AG04449 (cell line): ENCODE measurements at regions not wholly inside any gene's neighbourhood (a gene's known extent, or its start where the extent isn't known, plus 50 kb on each side); places are given as distances from the start of the nearest gene placed in this dataset.

Experiments used
- CTCF ChIA-PET: fragments of 350-600 bp; formaldehyde crosslinking; extraction: SDS; loops from one replicate; lab custom pipeline; 2021; ENCODE audit warnings: antibody characterized with exemption; lab: Yijun Ruan, JAX
- POLR2A ChIA-PET: fragments of 400-600, 350-600 bp; formaldehyde crosslinking; extraction: SDS; loops from one replicate; lab custom pipeline; 2020; ENCODE audit warnings: antibody characterized with exemption, inconsistent platforms; lab: Yijun Ruan, JAX
- DNase-seq: peaks from one replicate; pipeline ENCODE4 v3.0.0-alpha.2; 2010; ENCODE audit warnings: low read depth, low spot score
- H3K4me3 ChIP-seq: 2 replicates; pipeline ENCODE4 v1.5.1; 2011; ENCODE audit warnings: low read depth, mild to moderate bottlenecking, control low read depth, low read length
- CTCF ChIP-seq: IDR thresholded peaks from one replicate; pipeline ENCODE4 v1.5.1; 2011; ENCODE audit warnings: mild to moderate bottlenecking, moderate library complexity, low read length, control low read depth, inconsistent platforms; ENCODE audit not compliant: insufficient read depth; ENCODE audit errors: missing control alignments

GRCh38 chr13:105994340-105994739, 541.1 kb downstream of the EFNB2 start:
- H3K4me3 ChIP-seq = no peak overlapping the region
- POLR2A ChIA-PET = no interaction called here
- CTCF ChIA-PET = no interaction called here
- TF ChIP-seq CTCF = no peak
- no peak for DNase-seq

GRCh38 chr13:105991622-105992277, 543.7 kb downstream of the EFNB2 start:
- ChIA-PET CTCF (no interaction called here), POLR2A (no interaction called here)
- peak; percentile 23 for DNase-seq
- no peak overlapping the region for H3K4me3 ChIP-seq
- TF ChIP-seq CTCF = no peak

- DNase-seq = no peak
- POLR2A ChIA-PET = no interaction called here
- CTCF ChIA-PET = interaction anchor here (0.6 to 0.8 kb wide), 2 partner anchors 78 to 93 kb away, joined by 3 to 4 read pairs; no protein-coding TSS in a partner anchor
- no peak for TF ChIP-seq CTCF
- no peak overlapping the region for H3K4me3 ChIP-seq
These were observed 544.3 kb downstream of the EFNB2 start for GRCh38 chr13:105991131-105991530.

GRCh38 chr13:105990256-105990958, 545.1 kb downstream of the EFNB2 start:
- CTCF ChIA-PET = interaction anchor here (0.6 to 0.8 kb wide), 2 partner anchors 78 to 94 kb away, joined by 3 to 4 read pairs; no protein-coding TSS in a partner anchor
- POLR2A ChIA-PET = no interaction called here
- no peak for DNase-seq
- no peak overlapping the region for H3K4me3 ChIP-seq
- no peak for TF ChIP-seq CTCF

GRCh38 chr13:105984646-105985045, 550.8 kb downstream of the EFNB2 start:
- POLR2A ChIA-PET = no interaction called here
- no peak for DNase-seq
- no peak overlapping the region for H3K4me3 ChIP-seq
- no peak for TF ChIP-seq CTCF
- CTCF ChIA-PET = no interaction called here

GRCh38 chr13:105984236-105984635, 551.2 kb downstream of the EFNB2 start:
- ChIA-PET CTCF (no interaction called here), POLR2A (no interaction called here)
- no peak for DNase-seq
- no peak overlapping the region for H3K4me3 ChIP-seq
- TF ChIP-seq CTCF = no peak
